Skin of body (tissue), 1 donor: ENCODE measurements at regions not wholly inside any gene's neighbourhood (a gene's known extent, or its start where the extent isn't known, plus 50 kb on each side); places are given as distances from the start of the nearest gene placed in this dataset.
"Not testable (repeated sequence)": the region's sequence is repeated elsewhere in the genome, so short reads cannot be mapped to it uniquely, and the experiment has no call there.

Experiments
- DNase-seq: peaks from one replicate; lab custom pipeline; 2025; lab: John Stamatoyannopoulos, UW

DNA sequence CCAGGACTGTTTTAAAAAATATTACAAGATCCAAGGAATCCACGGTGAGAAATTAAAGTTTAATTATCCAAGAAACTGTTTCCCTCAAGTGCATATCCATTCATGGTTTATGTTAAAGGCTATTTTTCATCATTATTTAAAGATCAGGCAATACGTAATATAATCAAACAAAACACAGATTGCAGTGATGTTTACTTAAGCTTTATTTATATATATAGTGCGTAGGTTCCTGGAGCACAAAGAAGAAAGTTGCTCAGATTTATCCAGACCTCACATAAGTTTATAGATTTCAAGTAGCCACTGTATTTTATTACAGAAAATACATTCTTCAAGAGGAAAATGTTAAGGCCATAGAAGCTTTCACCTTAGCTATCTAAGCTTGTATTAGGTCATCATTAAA, 210.0 kb upstream of the KLF14 start:
- DNase-seq: no peak

- no peak for DNase-seq
Observed at GRCh38 chr7:130944997-130945396, 211.0 kb upstream of the KLF14 start.

DNA sequence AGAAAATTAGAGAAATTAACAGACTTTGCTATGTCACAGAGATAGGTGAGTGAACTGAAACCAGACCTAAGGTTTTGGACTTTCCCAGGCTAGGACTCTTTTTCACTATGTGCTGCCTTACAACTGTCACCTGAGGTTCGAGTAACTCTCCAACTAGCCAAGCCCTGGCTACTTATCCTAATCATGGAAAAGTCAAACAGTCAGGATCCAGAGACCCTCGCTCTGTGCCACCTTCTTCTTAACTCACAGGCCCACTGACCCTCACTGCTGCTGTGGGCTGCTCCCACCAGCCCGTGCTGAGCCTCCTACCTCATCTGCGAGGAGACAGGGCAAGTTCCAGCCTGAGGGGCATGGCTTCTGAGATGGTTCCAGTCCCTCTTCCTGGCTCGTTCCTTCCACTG, 211.4 kb upstream of the KLF14 start:
- no peak for DNase-seq

DNA sequence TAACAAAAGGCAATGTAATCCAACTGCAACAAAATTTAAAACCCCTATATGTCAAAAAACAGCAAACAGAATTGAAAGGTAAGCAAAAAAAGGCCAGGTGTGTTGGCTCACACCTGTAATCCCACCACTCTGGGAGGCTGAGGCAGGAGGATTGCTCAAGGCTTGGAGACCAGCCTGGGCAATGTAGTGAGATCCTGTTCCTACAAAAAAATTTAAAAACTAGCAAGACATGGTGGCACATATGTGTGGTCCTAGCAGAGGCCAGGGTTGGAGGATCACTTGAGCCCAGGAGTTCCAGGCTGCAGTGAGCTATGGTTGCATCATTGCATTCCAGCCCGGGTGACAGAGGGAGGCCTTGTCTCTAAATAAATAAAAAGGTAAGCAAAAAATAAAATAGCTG, 212.1 kb upstream of the KLF14 start:
- no peak for DNase-seq

- no peak for DNase-seq
Observed at GRCh38 chr7:130947792-130948580, 214.0 kb upstream of the KLF14 start.

DNA sequence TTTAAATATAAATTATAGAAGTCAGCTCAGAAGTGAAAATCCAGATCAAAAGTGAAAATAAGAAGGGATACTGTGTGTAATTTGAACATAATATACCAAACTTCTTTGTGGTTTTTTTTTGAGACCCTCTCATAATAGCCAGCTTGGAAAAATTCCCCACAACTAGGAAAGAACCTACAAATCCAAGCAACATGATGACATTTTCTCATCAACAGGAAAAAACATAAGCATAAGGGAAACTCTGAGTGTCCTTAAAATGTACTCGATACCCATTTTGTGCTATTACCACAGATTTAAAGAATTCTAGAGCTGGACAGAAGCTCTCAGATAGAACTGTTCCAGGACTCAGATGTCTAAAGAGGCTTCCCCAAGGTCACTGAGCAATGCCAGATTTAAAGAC, 214.8 kb upstream of the KLF14 start:
- no peak for DNase-seq

- DNase-seq: no peak
Observed at GRCh38 chr7:130949550-130949949, 215.5 kb upstream of the KLF14 start.

- DNase-seq: no peak
Observed at GRCh38 chr7:130950054-130950453, 216.0 kb upstream of the KLF14 start.

- DNase-seq: no peak
Observed at GRCh38 chr7:130950741-130951140, 216.7 kb upstream of the KLF14 start.

GRCh38 chr7:130951303-130951975, 217.4 kb upstream of the KLF14 start:
- no peak for DNase-seq

DNA sequence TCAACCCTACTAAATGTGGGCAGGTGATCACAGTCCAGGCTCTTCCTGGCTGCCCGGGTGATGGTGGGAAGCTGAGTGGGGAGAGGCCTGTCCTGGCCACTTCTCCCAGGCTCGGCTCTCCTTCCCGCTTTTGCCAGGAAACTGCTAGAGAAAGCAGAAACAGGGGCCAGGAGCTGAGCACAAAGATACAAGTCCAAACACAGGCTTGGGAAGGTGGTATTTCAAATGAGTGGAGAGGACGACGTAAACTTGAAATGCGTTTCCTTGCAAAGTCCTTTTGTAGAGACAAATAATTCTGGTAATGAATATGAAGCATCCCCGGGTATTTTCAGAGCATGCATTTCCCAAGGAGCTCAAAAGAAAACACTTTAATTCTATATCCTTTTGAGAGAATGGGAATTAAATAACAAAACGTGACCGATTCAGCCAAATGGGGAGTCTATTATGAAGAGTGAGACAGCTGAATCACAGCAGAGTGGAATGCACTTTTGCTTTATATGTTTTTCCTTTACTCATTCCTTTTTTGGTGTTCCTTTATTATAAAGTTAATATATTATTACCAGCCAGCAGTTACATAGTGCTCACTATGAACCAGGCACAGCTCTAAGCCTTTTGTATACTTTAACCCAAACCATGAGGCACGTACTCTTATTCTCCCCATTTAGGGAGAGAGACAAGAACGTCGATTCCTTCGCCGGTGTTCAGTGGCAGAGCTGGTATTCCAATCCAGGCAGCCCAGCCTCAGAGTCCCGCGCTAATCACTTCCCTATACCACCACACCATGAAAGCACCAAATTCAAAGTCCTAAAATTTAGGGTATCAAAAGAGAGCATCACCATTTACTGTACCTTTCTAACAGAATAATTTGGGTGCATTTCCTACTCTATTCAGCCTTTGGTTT, 218.2 kb upstream of the KLF14 start:
- DNase-seq: no peak

GRCh38 chr7:130953196-130953595, 219.2 kb upstream of the KLF14 start:
- no peak for DNase-seq

DNA sequence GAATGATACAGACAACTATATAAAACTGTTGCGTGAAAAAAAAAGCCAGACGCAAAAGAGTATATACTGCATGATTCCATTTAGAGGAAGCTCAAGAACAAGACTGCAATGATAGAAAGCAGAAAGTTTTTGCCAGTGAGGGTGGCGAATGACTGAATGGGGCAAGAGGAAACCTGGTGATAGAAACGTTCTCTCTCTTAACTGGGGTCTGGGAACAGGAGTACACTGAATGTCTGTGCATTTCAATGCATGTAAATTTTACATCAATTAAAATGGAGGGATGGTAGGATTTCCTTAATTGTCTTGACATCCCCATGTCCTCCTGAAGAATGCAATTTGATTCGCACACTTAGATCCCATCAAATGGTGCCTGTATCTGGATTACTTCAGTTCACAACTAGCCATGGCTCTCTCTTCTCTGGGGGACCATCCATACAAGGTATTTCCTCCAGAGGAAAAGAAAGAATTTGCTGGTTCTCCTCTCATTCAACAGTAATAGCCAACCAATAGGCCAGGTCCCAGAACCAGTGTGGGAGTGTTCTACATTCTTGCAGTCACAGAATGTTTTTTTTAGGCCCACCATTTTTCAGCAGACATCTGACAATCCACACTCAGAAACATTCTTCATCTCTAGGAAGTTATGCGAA, 221.0 kb upstream of the KLF14 start:
- no peak for DNase-seq

GRCh38 chr7:130955565-130955919, 221.5 kb upstream of the KLF14 start:
- no peak for DNase-seq

DNA sequence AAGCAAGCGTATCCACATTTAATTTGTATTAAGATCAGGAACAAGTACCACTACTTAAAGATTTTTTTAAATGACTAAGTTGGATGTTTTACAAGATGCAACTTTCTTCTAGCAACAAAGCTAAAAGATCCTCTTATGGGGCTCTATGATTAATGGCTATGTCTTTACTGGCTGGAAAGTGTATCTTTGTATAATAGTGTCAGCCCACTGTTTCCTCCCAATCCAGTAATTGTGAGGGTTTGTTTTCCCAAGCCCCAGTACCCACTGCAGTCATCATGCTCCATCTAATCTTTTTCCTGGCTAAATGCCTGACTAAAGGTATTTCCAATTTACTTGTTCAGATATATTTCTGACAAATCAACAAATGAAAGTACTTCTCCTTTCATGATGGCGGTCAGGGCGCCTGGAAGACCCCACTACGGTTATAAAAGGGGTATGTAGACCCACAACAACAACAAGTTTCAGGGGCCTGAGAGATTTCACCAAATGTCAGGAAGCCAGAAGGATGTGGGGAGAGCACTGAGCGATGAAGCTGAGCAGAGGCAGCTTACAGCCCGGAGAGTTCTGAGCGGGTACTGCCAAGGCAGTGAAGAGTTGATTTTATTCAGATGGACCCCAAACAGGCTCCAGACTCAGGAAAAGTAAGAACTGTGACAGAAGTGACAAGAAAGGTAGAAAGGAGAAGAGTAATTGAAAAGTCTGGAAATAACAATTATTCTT, 222.6 kb upstream of the KLF14 start:
- no peak for DNase-seq

GRCh38 chr7:130957137-130957513, 223.1 kb upstream of the KLF14 start:
- no peak for DNase-seq

DNA sequence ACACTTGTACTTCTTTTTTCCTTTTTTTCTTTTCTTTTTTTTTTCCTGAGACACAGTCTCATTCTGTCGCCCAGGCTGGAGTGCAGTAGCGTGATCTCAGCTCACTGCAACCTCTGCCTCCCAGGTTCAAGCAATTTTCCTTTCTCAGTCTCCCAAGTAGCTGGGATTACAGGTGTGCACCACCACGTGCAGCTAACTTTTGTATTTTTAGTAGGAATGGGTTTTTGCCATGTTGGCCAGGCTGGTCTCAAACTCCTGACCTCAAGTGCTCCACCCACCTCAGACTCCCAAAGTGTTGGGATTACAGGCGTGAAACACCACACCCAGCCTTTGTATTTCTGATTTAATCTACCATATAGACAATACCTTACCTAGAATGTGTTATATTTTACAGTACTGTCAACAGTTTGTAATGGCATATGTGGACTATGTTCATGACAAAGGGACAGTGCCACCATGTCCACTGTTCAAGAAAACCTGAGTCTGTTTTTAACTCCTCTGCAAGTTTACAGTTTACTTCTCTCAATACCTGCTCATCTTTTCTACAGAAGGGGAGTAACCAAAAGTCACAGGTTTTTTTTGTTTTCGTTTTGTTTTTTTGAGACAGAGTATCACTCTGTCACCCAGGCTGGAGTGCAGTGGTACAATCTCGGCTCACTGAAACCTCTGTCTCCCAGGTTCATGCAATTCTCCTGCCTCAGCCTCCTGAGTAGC, 223.9 kb upstream of the KLF14 start:
- not testable (repeated sequence) for DNase-seq

- no peak for DNase-seq
Observed at GRCh38 chr7:130958846-130959245, 224.8 kb upstream of the KLF14 start.

DNA sequence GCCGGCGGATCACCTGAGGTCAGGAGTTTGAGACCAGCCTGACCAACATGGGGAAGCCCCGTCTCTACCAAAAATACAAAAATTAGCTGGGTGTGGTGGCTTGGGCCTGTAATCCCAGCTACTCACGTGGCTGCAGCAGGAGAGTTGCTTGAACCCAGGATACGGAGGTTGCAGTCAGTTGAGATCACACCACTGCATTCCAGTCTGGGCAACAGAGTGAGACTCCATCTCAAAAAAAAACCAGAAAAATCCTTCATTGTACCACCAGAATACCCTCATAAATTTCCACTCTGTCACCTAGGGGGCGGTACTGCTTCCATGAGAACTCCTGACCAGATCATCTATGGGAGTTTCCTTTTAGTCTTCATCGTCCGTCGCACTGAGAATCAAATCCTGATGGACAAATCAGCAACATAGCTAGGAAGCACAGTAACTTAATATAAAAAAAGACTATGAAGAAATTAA, 225.8 kb upstream of the KLF14 start:
- DNase-seq: no peak
